Tibial nerve (tissue), 4 donors: ENCODE measurements at regions not wholly inside any gene's neighbourhood (a gene's known extent, or its start where the extent isn't known, plus 50 kb on each side); places are given as distances from the start of the nearest gene placed in this dataset.

Experiments
- DNase-seq, 2 donors: peaks; one replicate each; pipeline ENCODE4 v3.0.0-alpha.2; 2019; ENCODE audit warnings: low spot score in 2 of 2
- H3K27ac ChIP-seq, 4 donors: fragments of 200-600 bp; sonication (generic) in 3 of 4; one replicate each; pipeline ENCODE4 v1.5.1; 2017 to 2019; ENCODE audit warnings: mild to moderate bottlenecking in 1 of 4
- H3K27me3 ChIP-seq, 2 donors: fragments of 200-600 bp; sonication (generic) in 1 of 2; one replicate each; pipeline versions ENCODE4 v1.5.1 to v1.6.0; 2017 to 2019
- H3K36me3 ChIP-seq, 3 donors: fragments of 200-600 bp; sonication (generic); one replicate each; pipeline ENCODE4 v1.5.1; 2018 to 2019
- H3K4me1 ChIP-seq, 4 donors: fragments of 200-600 bp; sonication (generic) in 3 of 4; one replicate each; pipeline ENCODE4 v1.5.1; 2017 to 2019
- H3K4me3 ChIP-seq, 4 donors: fragments of 200-600 bp; sonication (generic) in 3 of 4; one replicate each; pipeline ENCODE4 v1.5.1; 2017 to 2019; ENCODE audit warnings: mild to moderate bottlenecking in 1 of 4, moderate library complexity in 1 of 4
- H3K9me3 ChIP-seq, 4 donors: fragments of 200-600 bp; sonication (generic) in 3 of 4; one replicate each; pipeline ENCODE4 v1.5.1; 2017 to 2019
- EP300 ChIP-seq, 2 donors: sonication (generic); formaldehyde crosslinking; IDR thresholded peaks; one replicate each; pipeline ENCODE4 v1.6.1; 2017; ENCODE audit warnings: antibody characterized with exemption in 2 of 2, mild to moderate bottlenecking in 1 of 2
- POLR2A ChIP-seq, 2 donors: fragments of 450-650 bp; IDR thresholded peaks; one replicate each; pipeline ENCODE4 v1.6.1; 2017; ENCODE audit warnings: antibody characterized with exemption in 2 of 2, mild to moderate bottlenecking in 2 of 2, moderate library complexity in 2 of 2
- WGBS, 2 donors: methylation state at CpG; one replicate each; pipeline ENCODE4 v1.1.5; 2018; 5-methylcytosine and 5-hydroxymethylcytosine counted together
- TF ChIP-seq, protein P1 (sequence below), 5 experiments: fragments of 200-600 bp in 3 of 5; fragments of 450-650 bp in 2 of 5; sonication (generic) in 3 of 5; IDR thresholded peaks; one replicate each; pipeline ENCODE4 v1.5.1; 2016 to 2019; ENCODE audit warnings: antibody characterized with exemption in 5 of 5, mild to moderate bottlenecking in 3 of 5, moderate library complexity in 2 of 5

DNA sequence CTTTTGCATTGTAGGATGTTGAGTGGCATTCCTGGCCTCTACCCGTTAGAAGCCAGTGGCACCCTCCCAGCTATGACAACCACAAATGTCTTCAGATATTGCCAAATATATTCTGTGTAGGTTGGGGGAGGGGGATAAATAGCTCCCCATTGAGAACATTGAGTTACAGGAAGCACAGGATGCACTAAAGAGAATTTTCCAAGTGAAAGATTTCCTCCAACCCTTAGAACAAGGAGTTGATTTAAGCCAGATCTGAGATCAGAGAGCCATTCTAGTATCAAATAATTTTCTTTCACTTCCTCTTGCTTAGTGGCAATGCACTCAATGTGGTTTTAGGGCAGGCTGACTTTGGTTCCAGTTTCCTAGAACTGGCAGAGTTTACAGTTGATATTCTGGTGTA is 436.6 kb downstream of the C4orf33 start:
- no peaks in the 10 kb centered on the region for H3K36me3 ChIP-seq
- no peak overlapping the region for H3K27ac ChIP-seq
- WGBS, 2 donors = 27 to 35% methylated on average over 1 of the region's 1 CpG
- TF ChIP-seq, protein P1, sequence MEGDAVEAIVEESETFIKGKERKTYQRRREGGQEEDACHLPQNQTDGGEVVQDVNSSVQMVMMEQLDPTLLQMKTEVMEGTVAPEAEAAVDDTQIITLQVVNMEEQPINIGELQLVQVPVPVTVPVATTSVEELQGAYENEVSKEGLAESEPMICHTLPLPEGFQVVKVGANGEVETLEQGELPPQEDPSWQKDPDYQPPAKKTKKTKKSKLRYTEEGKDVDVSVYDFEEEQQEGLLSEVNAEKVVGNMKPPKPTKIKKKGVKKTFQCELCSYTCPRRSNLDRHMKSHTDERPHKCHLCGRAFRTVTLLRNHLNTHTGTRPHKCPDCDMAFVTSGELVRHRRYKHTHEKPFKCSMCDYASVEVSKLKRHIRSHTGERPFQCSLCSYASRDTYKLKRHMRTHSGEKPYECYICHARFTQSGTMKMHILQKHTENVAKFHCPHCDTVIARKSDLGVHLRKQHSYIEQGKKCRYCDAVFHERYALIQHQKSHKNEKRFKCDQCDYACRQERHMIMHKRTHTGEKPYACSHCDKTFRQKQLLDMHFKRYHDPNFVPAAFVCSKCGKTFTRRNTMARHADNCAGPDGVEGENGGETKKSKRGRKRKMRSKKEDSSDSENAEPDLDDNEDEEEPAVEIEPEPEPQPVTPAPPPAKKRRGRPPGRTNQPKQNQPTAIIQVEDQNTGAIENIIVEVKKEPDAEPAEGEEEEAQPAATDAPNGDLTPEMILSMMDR (IDR thresholded peaks at IDR 0.05) = no peak
- TF ChIP-seq EP300 (IDR thresholded peaks at IDR 0.05) = no peak
- TF ChIP-seq POLR2A (IDR thresholded peaks at IDR 0.05) = no peak
- no peak overlapping the region for H3K4me3 ChIP-seq
- DNase-seq = no peak
- no peaks in the 10 kb centered on the region for H3K4me1 ChIP-seq
- H3K27me3 ChIP-seq = no peaks in the 10 kb centered on the region
- H3K9me3 ChIP-seq = no peaks in the 10 kb centered on the region

DNA sequence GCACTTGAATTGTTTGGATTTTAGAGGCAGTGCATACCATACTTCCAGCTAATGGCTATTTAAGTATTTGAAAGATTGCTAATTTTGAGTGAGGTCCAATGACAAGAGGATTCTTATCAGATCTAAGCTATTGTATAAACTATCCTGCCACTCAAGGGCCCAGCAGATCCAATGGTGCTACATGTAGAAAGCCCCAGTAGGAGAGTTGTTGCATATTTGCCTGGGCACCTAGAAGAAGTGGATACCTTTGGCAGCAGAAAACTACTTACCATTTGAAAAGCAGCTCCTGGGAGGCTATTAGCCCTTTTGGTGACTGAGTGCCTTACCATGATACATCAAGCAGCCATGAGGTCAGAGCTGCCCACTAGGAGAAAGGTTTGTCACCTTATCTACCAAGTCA is 447.3 kb downstream of the C4orf33 start:
- Histone ChIP-seq H3K4me1 (no peaks in the 10 kb centered on the region), H3K36me3 (no peaks in the 10 kb centered on the region), H3K4me3 (no peak overlapping the region), H3K27ac (no peak overlapping the region), H3K9me3 (no peaks in the 10 kb centered on the region), H3K27me3 (no peaks in the 10 kb centered on the region)
- DNase-seq = no peak
- TF ChIP-seq POLR2A (IDR thresholded peaks at IDR 0.05) (no peak), EP300 (IDR thresholded peaks at IDR 0.05) (no peak)
- TF ChIP-seq, protein P1 (IDR thresholded peaks at IDR 0.05) = no peak

DNA sequence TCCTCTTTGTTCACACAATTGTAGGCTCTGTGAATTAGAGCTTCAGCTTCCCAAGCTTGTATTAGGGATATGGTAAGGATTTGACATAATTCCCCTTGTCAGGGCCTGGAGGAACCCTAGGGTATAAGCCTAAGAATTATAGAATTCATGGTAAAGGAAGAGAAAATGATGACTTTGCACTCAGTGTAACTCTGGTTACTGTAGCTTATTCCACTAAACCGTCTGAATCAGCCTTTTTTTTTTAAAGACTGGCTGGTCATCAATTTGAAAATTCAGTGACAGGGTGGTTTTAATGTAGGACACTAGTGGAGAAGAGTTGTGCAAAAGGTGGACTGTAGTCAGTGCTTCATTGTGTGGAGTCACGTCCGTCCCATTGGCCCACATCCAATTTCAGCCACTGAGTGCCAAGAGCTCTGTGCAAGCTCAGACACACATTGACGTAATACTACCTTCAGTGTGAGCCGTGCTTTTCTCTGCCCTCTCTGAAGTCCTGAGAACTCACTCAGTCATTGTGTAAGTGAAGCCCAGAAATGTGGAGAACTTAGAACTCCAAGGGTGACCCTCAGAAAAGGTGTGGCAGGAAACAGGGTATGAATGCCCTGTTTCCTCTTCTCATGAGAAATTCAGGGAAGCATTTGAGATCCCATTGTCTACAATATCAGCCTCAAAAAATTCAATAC is 449.8 kb downstream of the C4orf33 start:
- no peaks in the 10 kb centered on the region for H3K36me3 ChIP-seq
- WGBS, 2 donors = 26 to 33% methylated on average over 5 of the region's 5 CpGs
- H3K9me3 ChIP-seq = no peaks in the 10 kb centered on the region
- H3K27me3 ChIP-seq = no peaks in the 10 kb centered on the region
- H3K4me1 ChIP-seq = no peaks in the 10 kb centered on the region
- H3K27ac ChIP-seq = no peak overlapping the region
- peak; percentile 18 to 36 for DNase-seq
- TF ChIP-seq, protein P1 (IDR thresholded peaks at IDR 0.05) = no peak
- peak in 1 of 2 donors; percentile 17 for TF ChIP-seq EP300 (IDR thresholded peaks at IDR 0.05)
- TF ChIP-seq POLR2A (IDR thresholded peaks at IDR 0.05) = no peak
- no peak overlapping the region for H3K4me3 ChIP-seq

DNA sequence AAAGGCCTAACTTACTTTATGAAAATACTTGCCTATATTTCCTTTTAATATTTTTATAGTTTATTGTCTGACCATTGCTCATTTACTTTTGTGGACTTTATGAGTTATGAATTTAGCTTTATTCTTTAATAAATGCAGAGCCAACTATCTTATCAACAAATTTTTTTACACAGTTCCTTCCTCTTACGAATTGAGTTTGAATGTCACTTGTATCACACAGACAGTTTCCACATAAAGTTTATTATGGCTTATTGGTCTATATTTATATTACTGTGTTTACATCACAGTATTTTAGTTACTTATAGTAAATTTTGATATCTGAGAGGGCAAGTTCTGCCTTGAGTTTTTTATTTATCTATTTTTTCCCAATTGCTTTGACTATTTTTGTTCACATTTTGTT is 450.6 kb downstream of the C4orf33 start:
- no peak for DNase-seq
- TF ChIP-seq EP300 (IDR thresholded peaks at IDR 0.05) (no peak), POLR2A (IDR thresholded peaks at IDR 0.05) (no peak)
- TF ChIP-seq, protein P1 (IDR thresholded peaks at IDR 0.05) = no peak
- no peaks in the 10 kb centered on the region for H3K27me3 ChIP-seq
- H3K4me1 ChIP-seq = no peaks in the 10 kb centered on the region
- H3K36me3 ChIP-seq = no peaks in the 10 kb centered on the region
- 44 to 45% methylated on average over 1 of the region's 1 CpG for WGBS, 2 donors
- H3K27ac ChIP-seq = no peak overlapping the region
- no peaks in the 10 kb centered on the region for H3K9me3 ChIP-seq
- H3K4me3 ChIP-seq = no peak overlapping the region

DNA sequence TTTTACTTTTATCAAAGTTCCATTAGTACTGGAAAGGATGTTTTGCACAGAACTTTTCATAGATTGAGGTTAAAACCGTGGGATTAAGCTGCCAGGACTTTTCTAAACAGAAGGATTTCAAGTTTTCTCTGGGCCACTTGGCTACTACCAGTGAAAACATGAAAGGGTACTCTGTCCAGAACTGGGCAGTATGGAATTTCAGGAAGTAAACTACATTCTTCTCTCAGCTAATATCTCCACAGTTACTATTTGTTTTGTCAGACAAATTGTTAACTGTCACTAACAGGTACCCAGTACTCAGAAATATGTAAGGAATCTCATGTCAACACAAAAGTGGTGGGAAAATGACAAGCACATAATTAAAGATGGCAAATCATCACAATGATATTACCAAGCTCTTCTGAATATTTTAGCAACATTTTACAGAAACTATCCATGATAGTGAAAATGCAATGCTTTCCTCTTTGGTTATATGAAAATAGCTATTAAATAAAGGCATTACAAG is 454.4 kb downstream of the C4orf33 start:
- no peak overlapping the region for H3K27ac ChIP-seq
- TF ChIP-seq POLR2A (IDR thresholded peaks at IDR 0.05) = no peak
- TF ChIP-seq, protein P1 (IDR thresholded peaks at IDR 0.05) = no peak
- no peak for TF ChIP-seq EP300 (IDR thresholded peaks at IDR 0.05)
- H3K9me3 ChIP-seq = no peaks in the 10 kb centered on the region
- no peak overlapping the region for H3K4me3 ChIP-seq
- DNase-seq = no peak
- whole genome bisulfite sequencing, 2 donors = 17 to 42% methylated on average over 1 of the region's 1 CpG
- no peaks in the 10 kb centered on the region for H3K27me3 ChIP-seq
- no peaks in the 10 kb centered on the region for H3K4me1 ChIP-seq
- no peaks in the 10 kb centered on the region for H3K36me3 ChIP-seq
